Activated CD4-positive, CD25-positive, alpha-beta regulatory T cell treated with anti-CD3 and anti-CD28 coated beads, Interleukin-2, amount 50 U/mL, for 24 hours (primary cell): ENCODE measurements at regions not wholly inside any gene's neighbourhood (a gene's known extent, or its start where the extent isn't known, plus 50 kb on each side); places are given as distances from the start of the nearest gene placed in this dataset.
"Not testable (repeated sequence)": the region's sequence is repeated elsewhere in the genome, so short reads cannot be mapped to it uniquely, and the experiment has no call there.

Experiments
- ATAC-seq, 2 donors: fragments of 150-1000 bp; cut with Tn5 transposase; one replicate each; pipeline ENCODE4 v1.10.0; 2021; ENCODE audit warnings: mild to moderate bottlenecking in 1 of 2, moderate library complexity in 1 of 2

- no peak for ATAC-seq
These were observed 109.5 kb downstream of the UNCX start for GRCh38 chr7:1342090-1342640.

GRCh38 chr7:1343551-1343950 lies 110.9 kb downstream of the UNCX start:
- no peak for ATAC-seq

- no peak for ATAC-seq
These were observed 111.7 kb downstream of the UNCX start for GRCh38 chr7:1344421-1344820.

GRCh38 chr7:1344981-1345701 lies 112.5 kb downstream of the UNCX start:
- no peak for ATAC-seq

- ATAC-seq: no peak
These were observed 113.2 kb downstream of the MICALL2 start for GRCh38 chr7:1345796-1346755.

GRCh38 chr7:1346851-1347250 lies 112.4 kb downstream of the MICALL2 start:
- ATAC-seq: no peak

- no peak for ATAC-seq
These were observed 111.0 kb downstream of the MICALL2 start for GRCh38 chr7:1348096-1348822.

- no peak for ATAC-seq
These were observed 110.4 kb downstream of the MICALL2 start for GRCh38 chr7:1348823-1349335.

- ATAC-seq: no peak
These were observed 109.9 kb downstream of the MICALL2 start for GRCh38 chr7:1349351-1349761.

- no peak for ATAC-seq
These were observed 107.2 kb downstream of the MICALL2 start for GRCh38 chr7:1351881-1352625.

- no peak for ATAC-seq
These were observed 106.5 kb downstream of the MICALL2 start for GRCh38 chr7:1352656-1353271.

- no peak for ATAC-seq
These were observed 104.4 kb downstream of the MICALL2 start for GRCh38 chr7:1354661-1355567.

- no peak for ATAC-seq
These were observed 103.5 kb downstream of the MICALL2 start for GRCh38 chr7:1355568-1356340.

GRCh38 chr7:1356853-1357252 lies 102.4 kb downstream of the MICALL2 start:
- not testable (repeated sequence) for ATAC-seq

GRCh38 chr7:1357260-1357600 lies 102.0 kb downstream of the MICALL2 start:
- not testable (repeated sequence) for ATAC-seq

GRCh38 chr7:1357601-1358271 lies 101.5 kb downstream of the MICALL2 start:
- ATAC-seq: peak in 1 of 2 donors; percentile 32

GRCh38 chr7:1358376-1359050 lies 100.8 kb downstream of the MICALL2 start:
- no peak for ATAC-seq

GRCh38 chr7:1359051-1359400 lies 100.2 kb downstream of the MICALL2 start:
- ATAC-seq: peak in 1 of 2 donors; percentile 9
